ENCODE measurements at regions not wholly inside any gene's neighbourhood (a gene's known extent, or its start where the extent isn't known, plus 50 kb on each side); places are given as distances from the start of the nearest gene placed in this dataset.
"Not testable (repeated sequence)": the region's sequence is repeated elsewhere in the genome, so short reads cannot be mapped to it uniquely, and the experiment has no call there.

DNA sequence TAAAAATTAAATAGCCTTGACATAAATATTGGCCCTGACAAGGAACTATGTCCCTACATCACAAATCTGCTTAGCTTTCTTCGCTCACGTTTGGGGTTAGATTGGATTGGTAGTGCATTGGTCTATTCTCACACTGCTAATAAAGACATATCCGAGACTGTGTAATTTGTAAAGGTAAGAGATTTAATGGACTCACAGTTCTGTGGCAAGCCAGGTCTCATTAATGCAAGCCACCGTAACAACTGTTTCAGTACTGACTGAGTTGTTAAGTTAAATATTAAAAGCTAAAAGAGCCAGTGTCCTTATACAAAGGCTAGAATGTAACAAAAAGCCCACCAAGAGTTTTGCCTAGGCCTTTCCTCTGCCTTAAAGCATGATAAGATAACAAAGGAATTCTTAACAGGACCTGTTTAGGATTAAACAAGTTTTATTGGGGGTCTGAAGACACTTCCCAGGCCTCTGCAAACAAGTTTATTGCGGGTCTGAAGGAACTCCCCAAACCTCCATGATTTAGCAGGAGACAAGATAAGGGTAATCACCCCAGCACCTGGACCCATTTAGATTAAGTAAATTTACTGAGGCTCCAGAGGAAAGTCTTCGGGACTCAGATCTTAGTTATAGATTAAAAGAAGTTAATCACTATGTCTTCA is 88.2 kb upstream of the PTGDR start:
- peaks cover 14% of the 10 kb centered on the region; the same call in 1 of the 2 replicates for H3K36me3 ChIP-seq (ENCODE audit: insufficient read depth, low read length)
- DNase-seq (ENCODE audit: low spot score), result no peak
- peaks cover 30% of the 10 kb centered on the region for H3K4me1 ChIP-seq (ENCODE audit: insufficient read depth, low read length, poor library complexity, severe bottlenecking)
- no peaks in the 10 kb centered on the region for H4K20me1 ChIP-seq (ENCODE audit: insufficient read depth, low read length)
- no peak overlapping the region for H3K4me2 ChIP-seq (ENCODE audit: low read length)
- no peak overlapping the region for H3K4me3 ChIP-seq (ENCODE audit: low read depth, low read length, poor library complexity, severe bottlenecking)
- H3K27ac ChIP-seq (ENCODE audit: low read depth, low read length, poor library complexity, severe bottlenecking), result no peak overlapping the region
- H2AFZ ChIP-seq (ENCODE audit: low read length), result no peak overlapping the region
- ChIA-PET CTCF (ENCODE audit: unreplicated experiment) (no interaction called here), POLR2A (no interaction called here)
- H3K79me2 ChIP-seq (ENCODE audit: insufficient read depth, low read depth, low read length), result no peaks in the 10 kb centered on the region
- H3K9me2 ChIP-seq (ENCODE audit: insufficient read depth, low read length), result no peaks in the 10 kb centered on the region
- no TSS peak for BruUV-seq (replicated peaks)
- peaks cover 37% of the 10 kb centered on the region for H3K9me3 ChIP-seq (ENCODE audit: low read length)
- intact Hi-C loops (cut with micrococcal nuclease; ENCODE audit: unreplicated experiment), result loop anchor here (5.0 kb wide), 1 partner anchor 93 kb away; no protein-coding TSS in a partner anchor
- no peak for TF ChIP-seq EZH2phosphoT487 (IDR thresholded peaks at IDR 0.05; ENCODE audit: borderline replicate concordance, low read depth, low read length)
- TF ChIP-seq, protein P1, sequence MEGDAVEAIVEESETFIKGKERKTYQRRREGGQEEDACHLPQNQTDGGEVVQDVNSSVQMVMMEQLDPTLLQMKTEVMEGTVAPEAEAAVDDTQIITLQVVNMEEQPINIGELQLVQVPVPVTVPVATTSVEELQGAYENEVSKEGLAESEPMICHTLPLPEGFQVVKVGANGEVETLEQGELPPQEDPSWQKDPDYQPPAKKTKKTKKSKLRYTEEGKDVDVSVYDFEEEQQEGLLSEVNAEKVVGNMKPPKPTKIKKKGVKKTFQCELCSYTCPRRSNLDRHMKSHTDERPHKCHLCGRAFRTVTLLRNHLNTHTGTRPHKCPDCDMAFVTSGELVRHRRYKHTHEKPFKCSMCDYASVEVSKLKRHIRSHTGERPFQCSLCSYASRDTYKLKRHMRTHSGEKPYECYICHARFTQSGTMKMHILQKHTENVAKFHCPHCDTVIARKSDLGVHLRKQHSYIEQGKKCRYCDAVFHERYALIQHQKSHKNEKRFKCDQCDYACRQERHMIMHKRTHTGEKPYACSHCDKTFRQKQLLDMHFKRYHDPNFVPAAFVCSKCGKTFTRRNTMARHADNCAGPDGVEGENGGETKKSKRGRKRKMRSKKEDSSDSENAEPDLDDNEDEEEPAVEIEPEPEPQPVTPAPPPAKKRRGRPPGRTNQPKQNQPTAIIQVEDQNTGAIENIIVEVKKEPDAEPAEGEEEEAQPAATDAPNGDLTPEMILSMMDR (conservative IDR thresholded peaks at IDR 0.05; ENCODE audit: low read length), result no peak

DNA sequence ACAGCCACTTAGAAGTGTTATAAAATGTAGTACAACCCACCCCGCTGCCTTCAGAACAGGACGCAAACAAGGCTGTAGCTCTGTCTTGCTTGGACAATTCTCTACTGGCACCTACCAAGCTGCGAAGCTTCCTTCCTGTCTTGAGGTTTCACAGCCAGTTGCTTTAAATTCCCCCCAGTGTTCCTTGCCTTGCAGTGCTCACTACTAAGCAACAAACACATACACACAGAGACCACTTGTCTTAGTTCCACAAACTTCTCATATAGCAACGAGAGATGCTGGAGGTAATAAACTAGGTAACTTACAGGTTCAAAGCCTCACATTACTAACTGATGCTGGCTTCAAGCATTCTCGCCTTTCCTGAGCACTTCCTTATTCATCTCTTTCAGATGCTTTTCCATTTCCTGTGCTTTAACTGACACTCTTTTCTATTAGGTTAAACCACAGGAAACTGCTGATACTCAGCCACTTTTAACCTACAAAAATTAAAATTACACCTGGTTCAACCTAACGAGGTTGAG is 91.5 kb upstream of the PTGDR start:
- Histone ChIP-seq H3K9me2 (ENCODE audit: insufficient read depth, low read length) (no peaks in the 10 kb centered on the region), H3K4me3 (ENCODE audit: low read depth, low read length, poor library complexity, severe bottlenecking) (peak overlapping the region; percentile 39), H3K36me3 (ENCODE audit: insufficient read depth, low read length) (peaks cover 19% of the 10 kb centered on the region; the same call in 1 of the 2 replicates), H3K27ac (ENCODE audit: low read depth, low read length, poor library complexity, severe bottlenecking) (peak overlapping the region; percentile 91), H3K79me2 (ENCODE audit: insufficient read depth, low read depth, low read length) (no peaks in the 10 kb centered on the region), H3K4me2 (ENCODE audit: low read length) (peak overlapping the region; percentile 44), H2AFZ (ENCODE audit: low read length) (peak overlapping the region; percentile 32), H4K20me1 (ENCODE audit: insufficient read depth, low read length) (no peaks in the 10 kb centered on the region), H3K9me3 (ENCODE audit: low read length) (peaks cover 60% of the 10 kb centered on the region), H3K4me1 (ENCODE audit: insufficient read depth, low read length, poor library complexity, severe bottlenecking) (peaks cover 30% of the 10 kb centered on the region)
- POLR2A ChIA-PET, result interaction anchor here (0.5 to 3.6 kb wide), 9 partner anchors 8 to 1439 kb away, joined by 3 to 18 read pairs (median 5); no protein-coding TSS in a partner anchor
- TF ChIP-seq, protein P1 (conservative IDR thresholded peaks at IDR 0.05; ENCODE audit: low read length), result no peak
- no peak for TF ChIP-seq EZH2phosphoT487 (IDR thresholded peaks at IDR 0.05; ENCODE audit: borderline replicate concordance, low read depth, low read length)
- CTCF ChIA-PET (ENCODE audit: unreplicated experiment), result interaction anchor here (0.6 to 1.0 kb wide), 2 partner anchors 129 to 160 kb away, joined by 3 to 7 read pairs; no protein-coding TSS in a partner anchor
- DNase-seq (ENCODE audit: low spot score), result peak; percentile 87
- intact Hi-C loops (cut with micrococcal nuclease; ENCODE audit: unreplicated experiment), result loop anchor here (2.0 to 5.0 kb wide), 2 partner anchors 59 to 96 kb away; no protein-coding TSS in a partner anchor
- no TSS peak for BruUV-seq (replicated peaks)

DNA sequence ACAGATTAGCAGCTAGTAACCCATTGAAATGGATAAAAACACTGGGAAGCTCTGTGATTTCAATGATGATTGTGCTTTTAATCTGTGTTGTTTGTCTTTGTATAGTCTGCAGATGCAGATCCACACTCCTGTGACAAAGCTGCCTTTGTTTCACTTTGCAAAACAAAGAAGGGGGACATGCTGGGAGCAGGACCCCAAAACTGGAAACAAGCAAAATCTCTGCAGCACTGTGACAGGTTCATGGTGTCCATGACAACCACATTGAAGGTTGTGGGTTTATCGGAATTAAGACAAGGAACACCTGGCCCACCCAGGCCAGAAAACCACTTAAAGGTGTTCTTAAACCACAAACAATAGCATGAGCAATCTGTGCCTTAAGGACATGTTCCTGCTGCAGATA is 95.6 kb upstream of the PTGDR start:
- BruUV-seq (replicated peaks); H3K4me3 ChIP-seq (ENCODE audit: low read depth, low read length, poor library complexity, severe bottlenecking); H3K79me2 ChIP-seq (ENCODE audit: insufficient read depth, low read depth, low read length); H2AFZ ChIP-seq (ENCODE audit: low read length); H3K27ac ChIP-seq (ENCODE audit: low read depth, low read length, poor library complexity, severe bottlenecking); intact Hi-C loops (cut with micrococcal nuclease; ENCODE audit: unreplicated experiment); H3K4me2 ChIP-seq (ENCODE audit: low read length); CTCF ChIA-PET (ENCODE audit: unreplicated experiment); H3K9me2 ChIP-seq (ENCODE audit: insufficient read depth, low read length); H4K20me1 ChIP-seq (ENCODE audit: insufficient read depth, low read length): not testable (repeated sequence)
- Histone ChIP-seq H3K9me3 (ENCODE audit: low read length) (peaks cover 49% of the 10 kb centered on the region), H3K36me3 (ENCODE audit: insufficient read depth, low read length) (peaks cover 13% of the 10 kb centered on the region; the same call in 1 of the 2 replicates), H3K4me1 (ENCODE audit: insufficient read depth, low read length, poor library complexity, severe bottlenecking) (peaks cover 23% of the 10 kb centered on the region)
- peak; percentile 46 for DNase-seq (ENCODE audit: low spot score)
- POLR2A ChIA-PET, result interaction anchor here (0.6 to 1.0 kb wide), 3 partner anchors 12 to 1010 kb away, joined by 3 to 4 read pairs (median 3); no protein-coding TSS in a partner anchor
